ENCODE measurements at regions not wholly inside any gene's neighbourhood (a gene's known extent, or its start where the extent isn't known, plus 50 kb on each side); places are given as distances from the start of the nearest gene placed in this dataset.

GRCh38 chr5:173826086-173826427, 62.1 kb upstream of the CPEB4 start:
- no peak overlapping the region for H3K4me3 ChIP-seq (ENCODE audit: control insufficient read depth, low read depth, low read length)
- no peak for TF ChIP-seq CTCF (IDR thresholded peaks at IDR 0.05; ENCODE audit: control insufficient read depth, insufficient read depth, low read depth, low read length, missing control alignments)
- no peak for DNase-seq (ENCODE audit: low read depth)

- no peak overlapping the region for H3K4me3 ChIP-seq (ENCODE audit: control insufficient read depth, low read depth, low read length)
- no peak for DNase-seq (ENCODE audit: low read depth)
- TF ChIP-seq CTCF (IDR thresholded peaks at IDR 0.05; ENCODE audit: control insufficient read depth, insufficient read depth, low read depth, low read length, missing control alignments): no peak
These were observed 61.5 kb upstream of the CPEB4 start for GRCh38 chr5:173826428-173827350.

GRCh38 chr5:173828952-173829351, 59.2 kb upstream of the CPEB4 start:
- no peak for DNase-seq (ENCODE audit: low read depth)
- no peak overlapping the region for H3K4me3 ChIP-seq (ENCODE audit: control insufficient read depth, low read depth, low read length)
- no peak for TF ChIP-seq CTCF (IDR thresholded peaks at IDR 0.05; ENCODE audit: control insufficient read depth, insufficient read depth, low read depth, low read length, missing control alignments)

GRCh38 chr5:173829826-173830225, 58.3 kb upstream of the CPEB4 start:
- DNase-seq (ENCODE audit: low read depth): no peak

GRCh38 chr5:173830421-173830820, 57.7 kb upstream of the CPEB4 start:
- no peak overlapping the region for H3K4me3 ChIP-seq (ENCODE audit: control insufficient read depth, low read depth, low read length)

More at GRCh38 chr5:173829826-173830225, 58.3 kb upstream of the CPEB4 start:
- H3K4me3 ChIP-seq (ENCODE audit: control insufficient read depth, low read depth, low read length): no peak overlapping the region
- TF ChIP-seq CTCF (IDR thresholded peaks at IDR 0.05; ENCODE audit: control insufficient read depth, insufficient read depth, low read depth, low read length, missing control alignments): no peak

GRCh38 chr5:173831196-173831914, 56.8 kb upstream of the CPEB4 start:
- H3K4me3 ChIP-seq (ENCODE audit: control insufficient read depth, low read depth, low read length): no peak overlapping the region
- DNase-seq (ENCODE audit: low read depth): no peak
- TF ChIP-seq CTCF (IDR thresholded peaks at IDR 0.05; ENCODE audit: control insufficient read depth, insufficient read depth, low read depth, low read length, missing control alignments): no peak

More at GRCh38 chr5:173830421-173830820, 57.7 kb upstream of the CPEB4 start:
- no peak for DNase-seq (ENCODE audit: low read depth)
- TF ChIP-seq CTCF (IDR thresholded peaks at IDR 0.05; ENCODE audit: control insufficient read depth, insufficient read depth, low read depth, low read length, missing control alignments): no peak

Measured in AG09309 (cell line).